Glutamatergic neuron (in vitro differentiated cells): ENCODE measurements at regions not wholly inside any gene's neighbourhood (a gene's known extent, or its start where the extent isn't known, plus 50 kb on each side); places are given as distances from the start of the nearest gene placed in this dataset.

Source experiments
- DNase-seq: peaks from one replicate; pipeline ENCODE4 v3.0.0; 2022
- H3K27ac Mint-ChIP-seq: one replicate; pipeline ENCODE4 v1.8.0; 2020; ENCODE audit warnings: mild to moderate bottlenecking, mixed read lengths, inconsistent platforms; ENCODE audit not compliant: unreplicated experiment
- H3K27me3 Mint-ChIP-seq: one replicate; pipeline ENCODE4 v1.8.0; 2020; ENCODE audit warnings: mild to moderate bottlenecking, moderate library complexity, mixed read lengths, inconsistent platforms; ENCODE audit not compliant: unreplicated experiment
- H3K36me3 Mint-ChIP-seq: one replicate; pipeline ENCODE4 v1.8.0; 2020; ENCODE audit warnings: mild to moderate bottlenecking, mixed read lengths, inconsistent platforms; ENCODE audit not compliant: unreplicated experiment
- H3K4me1 Mint-ChIP-seq: one replicate; pipeline ENCODE4 v1.8.0; 2020; ENCODE audit warnings: mild to moderate bottlenecking, low read depth, mixed read lengths, inconsistent platforms; ENCODE audit not compliant: unreplicated experiment
- H3K4me3 Mint-ChIP-seq: one replicate; pipeline ENCODE4 v1.8.0; 2020; ENCODE audit warnings: mild to moderate bottlenecking, mixed read lengths, inconsistent platforms; ENCODE audit not compliant: unreplicated experiment
- H3K9me3 Mint-ChIP-seq: one replicate; pipeline ENCODE4 v1.8.0; 2020; ENCODE audit warnings: mild to moderate bottlenecking, moderate library complexity, mixed read lengths, inconsistent platforms; ENCODE audit not compliant: unreplicated experiment
- CTCF ChIP-seq: fragments of 200-600 bp; sonication (generic); IDR thresholded peaks from one replicate; pipeline ENCODE4 v1.5.0; 2021; ENCODE audit not compliant: partially characterized antibody, unreplicated experiment

GRCh38 chr14:80109055-80109454 is 102.2 kb downstream of the DIO2 start:
- no peak for DNase-seq
- Mint-ChIP-seq H3K36me3 (no peaks in the 10 kb centered on the region), H3K9me3 (peaks cover 2% of the 10 kb centered on the region)

GRCh38 chr14:80108430-80108829 is 102.9 kb downstream of the DIO2 start:
- Mint-ChIP-seq H3K4me1 (peaks cover 5% of the 10 kb centered on the region), H3K4me3 (no peak overlapping the region), H3K36me3 (no peaks in the 10 kb centered on the region), H3K27ac (no peak overlapping the region), H3K27me3 (no peaks in the 10 kb centered on the region), H3K9me3 (peaks cover 2% of the 10 kb centered on the region)
- no peak for TF ChIP-seq CTCF
- no peak for DNase-seq

More at GRCh38 chr14:80109055-80109454, 102.2 kb downstream of the DIO2 start:
- Mint-ChIP-seq H3K27ac (no peak overlapping the region), H3K27me3 (no peaks in the 10 kb centered on the region), H3K4me3 (no peak overlapping the region), H3K4me1 (peaks cover 5% of the 10 kb centered on the region)
- no peak for TF ChIP-seq CTCF

- Mint-ChIP-seq H3K9me3 (peaks cover 2% of the 10 kb centered on the region), H3K27ac (no peak overlapping the region), H3K4me3 (no peak overlapping the region), H3K27me3 (no peaks in the 10 kb centered on the region), H3K4me1 (no peaks in the 10 kb centered on the region), H3K36me3 (no peaks in the 10 kb centered on the region)
- no peak for DNase-seq
- TF ChIP-seq CTCF = no peak
Observed at GRCh38 chr14:80105488-80105994, 105.8 kb downstream of the DIO2 start.

- Mint-ChIP-seq H3K9me3 (no peaks in the 10 kb centered on the region), H3K36me3 (no peaks in the 10 kb centered on the region), H3K27ac (no peak overlapping the region), H3K4me1 (no peaks in the 10 kb centered on the region), H3K27me3 (no peaks in the 10 kb centered on the region), H3K4me3 (no peak overlapping the region)
- DNase-seq = no peak
- no peak for TF ChIP-seq CTCF
Observed at GRCh38 chr14:80101835-80102234, 109.5 kb downstream of the DIO2 start.

- no peaks in the 10 kb centered on the region for H3K9me3 Mint-ChIP-seq
- no peaks in the 10 kb centered on the region for H3K4me1 Mint-ChIP-seq
- DNase-seq = no peak
- H3K27ac Mint-ChIP-seq = no peak overlapping the region
- H3K4me3 Mint-ChIP-seq = no peak overlapping the region
- no peak for TF ChIP-seq CTCF
- H3K36me3 Mint-ChIP-seq = no peaks in the 10 kb centered on the region
- H3K27me3 Mint-ChIP-seq = no peaks in the 10 kb centered on the region
Observed at GRCh38 chr14:80100681-80101080, 110.6 kb downstream of the DIO2 start.
